SK-N-SH (cell line): ENCODE measurements at regions not wholly inside any gene's neighbourhood (a gene's known extent, or its start where the extent isn't known, plus 50 kb on each side); places are given as distances from the start of the nearest gene placed in this dataset.

Experiments
- CTCF ChIA-PET: fragments of 300-600, 350-600 bp; formaldehyde crosslinking; extraction: SDS; loops from one replicate; lab custom pipeline; 2021; lab: Yijun Ruan, JAX
- POLR2A ChIA-PET: fragments of 350-600 bp; sonication (Branson Sonifier 250); formaldehyde crosslinking; extraction: SDS; loops from one replicate; lab custom pipeline; 2020; ENCODE audit warnings: antibody characterized with exemption, inconsistent platforms; lab: Yijun Ruan, JAX
- DNase-seq: peaks from one replicate; pipeline ENCODE4 v3.0.0; 2012
- H2AFZ ChIP-seq: fragments of 200-600 bp; sonication (generic); 2 replicates; pipeline ENCODE4 v1.8.1; 2016; ENCODE audit warnings: antibody characterized with exemption, mild to moderate bottlenecking, low read depth
- H3F3A ChIP-seq: fragments of 200-600 bp; sonication (generic); replicated peaks from 2 replicates; pipeline ENCODE3; 2016; ENCODE audit warnings: antibody characterized with exemption, mild to moderate bottlenecking; ENCODE audit not compliant: insufficient read depth
- H3K27ac ChIP-seq, 2 experiments: fragments of 200-500 bp in 1 of 2; fragments of 200-600 bp in 1 of 2; sonication (Bioruptor generic) in 1 of 2; sonication (generic), shearing (Covaris generic) in 1 of 2; 2 replicates each; pipeline versions ENCODE4 v1.5.1 to v1.6.1; 2014 to 2016; ENCODE audit warnings: low read depth in 2 of 2, inconsistent platforms in 1 of 2, low read length in 1 of 2, mild to moderate bottlenecking in 1 of 2, mixed read lengths in 1 of 2
- H3K27me3 ChIP-seq: fragments of 200-600 bp; sonication (generic), shearing (Covaris generic); 2 replicates; pipeline ENCODE4 v1.6.1; 2016; ENCODE audit warnings: mixed run types; ENCODE audit not compliant: insufficient read depth
- H3K36me3 ChIP-seq, 2 experiments: fragments of 200-500 bp in 1 of 2; fragments of 200-600 bp in 1 of 2; sonication (Bioruptor generic) in 1 of 2; sonication (generic) in 1 of 2; replicated peaks in 1 of 2; 2 replicates each; pipeline versions ENCODE3 to v1.5.1; 2014 to 2016; ENCODE audit warnings: low read length in 1 of 2, mild to moderate bottlenecking in 1 of 2; ENCODE audit not compliant: insufficient read depth in 2 of 2, control insufficient read depth in 1 of 2
- H3K4me1 ChIP-seq, 2 experiments: fragments of 200-500 bp in 1 of 2; fragments of 200-600 bp in 1 of 2; sonication (Bioruptor generic) in 1 of 2; sonication (generic), shearing (Covaris generic) in 1 of 2; 2 replicates each; pipeline versions ENCODE4 v1.5.1 to v1.6.1; 2014 to 2016; ENCODE audit warnings: low read depth in 1 of 2, low read length in 1 of 2, mixed run types in 1 of 2; ENCODE audit not compliant: insufficient read depth in 2 of 2, control insufficient read depth in 1 of 2
- H3K4me2 ChIP-seq: fragments of 200-600 bp; sonication (generic), shearing (Covaris generic); 2 replicates; pipeline ENCODE4 v1.6.1; 2017; ENCODE audit warnings: mixed run types
- H3K4me3 ChIP-seq, 2 experiments: fragments of 200-500 bp in 1 of 2; fragments of 200-600 bp in 1 of 2; sonication (Bioruptor generic) in 1 of 2; sonication (generic), shearing (Covaris generic) in 1 of 2; 2 replicates each; pipeline versions ENCODE4 v1.5.1 to v1.8.1; 2014 to 2016; ENCODE audit warnings: low read depth in 2 of 2, inconsistent platforms in 1 of 2, low read length in 1 of 2, mild to moderate bottlenecking in 1 of 2, mixed read lengths in 1 of 2, moderate library complexity in 1 of 2
- H3K79me2 ChIP-seq: fragments of 200-600 bp; sonication (generic); 2 replicates; pipeline ENCODE4 v1.8.1; 2017; ENCODE audit warnings: mild to moderate bottlenecking; ENCODE audit not compliant: insufficient read depth
- H3K9ac ChIP-seq: fragments of 200-600 bp; sonication (generic); 2 replicates; pipeline ENCODE4 v1.6.1; 2017; ENCODE audit warnings: mixed run types
- H3K9me2 ChIP-seq: fragments of 200-600 bp; sonication (generic); 2 replicates; pipeline ENCODE4 v1.6.1; 2017; ENCODE audit warnings: mixed run types
- H3K9me3 ChIP-seq: fragments of 200-600 bp; sonication (generic); 2 replicates; pipeline ENCODE4 v1.6.1; 2017; ENCODE audit warnings: mixed run types, mild to moderate bottlenecking, moderate library complexity
- H4K20me1 ChIP-seq: fragments of 200-600 bp; sonication (generic); 2 replicates; pipeline ENCODE4 v1.6.1; 2017; ENCODE audit warnings: mild to moderate bottlenecking, mixed run types; ENCODE audit not compliant: insufficient read depth
- CHD2 ChIP-seq: fragments of 150-350 bp; IDR thresholded peaks from 2 replicates; pipeline ENCODE4 v1.6.1; 2018; ENCODE audit warnings: low read length; ENCODE audit not compliant: partially characterized antibody
- ELF1 ChIP-seq: IDR thresholded peaks from 2 replicates; pipeline ENCODE4 v1.4.0; 2012
- EP300 ChIP-seq, 2 experiments: IDR thresholded peaks; 2 replicates each; pipeline versions ENCODE4 v1.4.0 to v1.6.1; 2012; ENCODE audit warnings: borderline replicate concordance in 1 of 2, low read depth in 1 of 2, low read length in 1 of 2
- EZH2phosphoT487 ChIP-seq: fragments of 200-600 bp; sonication (generic); IDR thresholded peaks from 2 replicates; pipeline ENCODE4 v1.6.1; 2017; ENCODE audit warnings: low read depth, mixed run types, mild to moderate bottlenecking, antibody characterized with exemption, moderate library complexity, borderline replicate concordance
- FOXJ3 ChIP-seq: sonication (generic); formaldehyde crosslinking; IDR thresholded peaks from 2 replicates; pipeline ENCODE4 v1.5.1; 2020; ENCODE audit warnings: mild to moderate bottlenecking, missing genetic modification reagents
- FOXM1 ChIP-seq: IDR thresholded peaks from 2 replicates; pipeline ENCODE4 v1.4.0; 2012; ENCODE audit warnings: low read depth, mild to moderate bottlenecking
- JUND ChIP-seq: IDR thresholded peaks from 2 replicates; pipeline ENCODE4 v1.4.0; 2012
- MAX ChIP-seq: IDR thresholded peaks from 2 replicates; pipeline ENCODE4 v1.4.0; 2012; ENCODE audit warnings: low read depth
- MXI1 ChIP-seq: IDR thresholded peaks from 2 replicates; pipeline ENCODE4 v1.6.1; 2012; ENCODE audit warnings: mild to moderate bottlenecking, low read depth, low read length, improper control_type of control experiment
- RCOR1 ChIP-seq: fragments of 150-350 bp; IDR thresholded peaks from 2 replicates; pipeline ENCODE4 v1.6.1; 2017; ENCODE audit warnings: antibody characterized with exemption, low read length
- TCF12 ChIP-seq: IDR thresholded peaks from 2 replicates; pipeline ENCODE4 v1.4.0; 2012
- TEAD4 ChIP-seq: IDR thresholded peaks from 2 replicates; pipeline ENCODE4 v1.4.0; 2012; ENCODE audit warnings: mild to moderate bottlenecking, borderline replicate concordance; ENCODE audit not compliant: insufficient read depth
- USF2 ChIP-seq: fragments of 150-350 bp; IDR thresholded peaks from 2 replicates; pipeline ENCODE4 v1.6.1; 2017; ENCODE audit warnings: antibody characterized with exemption, low read length, low read depth, borderline replicate concordance
- YY1 ChIP-seq: IDR thresholded peaks from 2 replicates; pipeline ENCODE4 v1.4.0; 2012; ENCODE audit warnings: low read depth, mild to moderate bottlenecking
- ZBTB33 ChIP-seq: IDR thresholded peaks from 2 replicates; pipeline ENCODE4 v1.4.0; 2012; ENCODE audit warnings: low read depth, borderline replicate concordance
- WGBS: methylation state at CpG from one replicate; pipeline ENCODE4 v1.1.6; 2017; ENCODE audit warnings: low lambda C conversion rate; 5-methylcytosine and 5-hydroxymethylcytosine counted together

GRCh38 chr14:79947440-79948054 is 263.8 kb downstream of the DIO2 start:
- no peak overlapping the region for H3K9ac ChIP-seq
- H3K4me1 ChIP-seq = no peaks in the 10 kb centered on the region
- no peaks in the 10 kb centered on the region for H3F3A ChIP-seq
- H2AFZ ChIP-seq = no peak overlapping the region
- no peak for DNase-seq
- no peak overlapping the region for H3K4me3 ChIP-seq
- H3K4me2 ChIP-seq = no peak overlapping the region
- H3K27ac ChIP-seq = no peak overlapping the region
- no peaks in the 10 kb centered on the region for H3K9me2 ChIP-seq
- no peaks in the 10 kb centered on the region for H3K79me2 ChIP-seq
- no peaks in the 10 kb centered on the region for H3K36me3 ChIP-seq
- H3K27me3 ChIP-seq = no peaks in the 10 kb centered on the region
- CTCF ChIA-PET = no interaction called here
- 2% methylated on average over 2 of the region's 2 CpGs for WGBS
- no peak for TF ChIP-seq YY1
- TF ChIP-seq TCF12 = no peak
- TF ChIP-seq EZH2phosphoT487 = no peak
- no peak for TF ChIP-seq RCOR1
- no peak for TF ChIP-seq JUND
- no peak for TF ChIP-seq TEAD4
- TF ChIP-seq FOXJ3 (CRISPR knock-in tag) = no peak
- no peak for TF ChIP-seq EP300 (IDR thresholded peaks at IDR 0.05; ENCODE audit: borderline replicate concordance in 1 of 2, low read depth in 1 of 2, low read length in 1 of 2)
- no peak for TF ChIP-seq MXI1
- H3K9me3 ChIP-seq = no peaks in the 10 kb centered on the region
- POLR2A ChIA-PET = no interaction called here
- H4K20me1 ChIP-seq = no peaks in the 10 kb centered on the region

- POLR2A ChIA-PET = no interaction called here
- no peak for DNase-seq
- H3K4me1 ChIP-seq = no peaks in the 10 kb centered on the region
- no peak overlapping the region for H3K27ac ChIP-seq
- WGBS = 12% methylated on average over 6 of the region's 6 CpGs
- no peaks in the 10 kb centered on the region for H3K9me2 ChIP-seq
- no peaks in the 10 kb centered on the region; the same call in 1 of the 2 replicates for H3K27me3 ChIP-seq
- no peaks in the 10 kb centered on the region for H3K79me2 ChIP-seq
- no peaks in the 10 kb centered on the region for H3K36me3 ChIP-seq
- H3K4me3 ChIP-seq = no peak overlapping the region
- no peaks in the 10 kb centered on the region for H3K9me3 ChIP-seq
- H3K4me2 ChIP-seq = no peak overlapping the region
- H4K20me1 ChIP-seq = no peaks in the 10 kb centered on the region
- H2AFZ ChIP-seq = no peak overlapping the region
- TF ChIP-seq JUND (no peak), MAX (no peak), ELF1 (no peak), USF2 (no peak), ZBTB33 (no peak), FOXM1 (no peak), CHD2 (no peak)
- H3F3A ChIP-seq = no peaks in the 10 kb centered on the region
- no peak overlapping the region for H3K9ac ChIP-seq
- CTCF ChIA-PET = no interaction called here
Observed at GRCh38 chr14:79939235-79939634, 272.1 kb downstream of the DIO2 start.
